Neural cell (in vitro differentiated cells): ENCODE measurements at regions not wholly inside any gene's neighbourhood (a gene's known extent, or its start where the extent isn't known, plus 50 kb on each side); places are given as distances from the start of the nearest gene placed in this dataset.

Source experiments
- CTCF ChIP-seq: fragments of 450-650 bp; IDR thresholded peaks from 2 replicates; pipeline ENCODE4 v1.5.1; 2014; ENCODE audit warnings: antibody characterized with exemption, mild to moderate bottlenecking, moderate library complexity; ENCODE audit not compliant: poor library complexity, severe bottlenecking
- POLR2AphosphoS5 ChIP-seq: IDR thresholded peaks from 2 replicates; pipeline ENCODE4 v1.6.1; 2012
- TAF1 ChIP-seq: IDR thresholded peaks from 2 replicates; pipeline ENCODE4 v1.6.1; 2012; ENCODE audit warnings: low read depth

GRCh38 chr6:48774276-48774675, 663.3 kb upstream of the PTCHD4 start:
- TF ChIP-seq TAF1, result no peak
- no peak for TF ChIP-seq CTCF
- TF ChIP-seq POLR2AphosphoS5, result no peak
